ENCODE measurements at regions not wholly inside any gene's neighbourhood (a gene's known extent, or its start where the extent isn't known, plus 50 kb on each side); places are given as distances from the start of the nearest gene placed in this dataset.

- Mint-ChIP-seq H3K27ac (no peak overlapping the region), H3K9me3 (peaks cover 9% of the 10 kb centered on the region), H3K4me1 (no peaks in the 10 kb centered on the region), H3K27me3 (ENCODE audit: low read depth) (peaks cover 74% of the 10 kb centered on the region), H3K36me3 (no peaks in the 10 kb centered on the region), H3K4me3 (no peak overlapping the region)
- TF ChIP-seq CTCF (IDR thresholded peaks at IDR 0.05; ENCODE audit: unreplicated experiment), result no peak
- DNase-seq (ENCODE audit: low spot score in 2 of 2, unreplicated experiment in 2 of 2), result no peak
Observed at GRCh38 chr5:2036885-2037284, 154.2 kb upstream of the IRX4 start.

- Mint-ChIP-seq H3K4me1 (peaks cover 8% of the 10 kb centered on the region), H3K36me3 (no peaks in the 10 kb centered on the region), H3K27me3 (ENCODE audit: low read depth) (peaks cover 64% of the 10 kb centered on the region), H3K27ac (no peak overlapping the region), H3K4me3 (no peak overlapping the region), H3K9me3 (peaks cover 22% of the 10 kb centered on the region)
- no peak for DNase-seq (ENCODE audit: low spot score in 2 of 2, unreplicated experiment in 2 of 2)
- no peak for TF ChIP-seq CTCF (IDR thresholded peaks at IDR 0.05; ENCODE audit: unreplicated experiment)
Observed at GRCh38 chr5:2032432-2032831, 149.7 kb upstream of the IRX4 start.

- no peak overlapping the region for H3K4me3 Mint-ChIP-seq
- H3K9me3 Mint-ChIP-seq, result peaks cover 24% of the 10 kb centered on the region
- no peak for TF ChIP-seq CTCF (IDR thresholded peaks at IDR 0.05; ENCODE audit: unreplicated experiment)
- H3K27ac Mint-ChIP-seq, result no peak overlapping the region
- peaks cover 8% of the 10 kb centered on the region for H3K4me1 Mint-ChIP-seq
- no peaks in the 10 kb centered on the region for H3K36me3 Mint-ChIP-seq
- H3K27me3 Mint-ChIP-seq (ENCODE audit: low read depth), result peaks cover 56% of the 10 kb centered on the region
- no peak for DNase-seq (ENCODE audit: low spot score in 2 of 2, unreplicated experiment in 2 of 2)
Observed at GRCh38 chr5:2031581-2031980, 148.9 kb upstream of the IRX4 start.

- Mint-ChIP-seq H3K4me3 (no peak overlapping the region), H3K36me3 (no peaks in the 10 kb centered on the region), H3K4me1 (peaks cover 8% of the 10 kb centered on the region)
Observed at GRCh38 chr5:2030131-2030530, 147.4 kb upstream of the IRX4 start.

GRCh38 chr5:2029206-2029605, 146.5 kb upstream of the IRX4 start:
- H3K4me3 Mint-ChIP-seq, result no peak overlapping the region
- H3K9me3 Mint-ChIP-seq, result peaks cover 34% of the 10 kb centered on the region
- H3K27ac Mint-ChIP-seq, result no peak overlapping the region
- no peak for DNase-seq (ENCODE audit: low spot score in 2 of 2, unreplicated experiment in 2 of 2)
- TF ChIP-seq CTCF (IDR thresholded peaks at IDR 0.05; ENCODE audit: unreplicated experiment), result no peak
- peaks cover 45% of the 10 kb centered on the region for H3K27me3 Mint-ChIP-seq (ENCODE audit: low read depth)
- H3K36me3 Mint-ChIP-seq, result no peaks in the 10 kb centered on the region
- peaks cover 8% of the 10 kb centered on the region for H3K4me1 Mint-ChIP-seq

More at GRCh38 chr5:2030131-2030530, 147.4 kb upstream of the IRX4 start:
- DNase-seq (ENCODE audit: low spot score in 2 of 2, unreplicated experiment in 2 of 2), result no peak
- Mint-ChIP-seq H3K9me3 (peaks cover 34% of the 10 kb centered on the region), H3K27me3 (ENCODE audit: low read depth) (peaks cover 51% of the 10 kb centered on the region), H3K27ac (no peak overlapping the region)
- TF ChIP-seq CTCF (IDR thresholded peaks at IDR 0.05; ENCODE audit: unreplicated experiment), result no peak

- no peak for DNase-seq (ENCODE audit: low spot score in 2 of 2, unreplicated experiment in 2 of 2)
- H3K27ac Mint-ChIP-seq, result no peak overlapping the region
- no peak overlapping the region for H3K4me3 Mint-ChIP-seq
- TF ChIP-seq CTCF (IDR thresholded peaks at IDR 0.05; ENCODE audit: unreplicated experiment), result no peak
- peaks cover 32% of the 10 kb centered on the region for H3K9me3 Mint-ChIP-seq
- no peaks in the 10 kb centered on the region for H3K36me3 Mint-ChIP-seq
- peaks cover 38% of the 10 kb centered on the region for H3K27me3 Mint-ChIP-seq (ENCODE audit: low read depth)
- peaks cover 8% of the 10 kb centered on the region for H3K4me1 Mint-ChIP-seq
Observed at GRCh38 chr5:2027790-2028189, 145.1 kb upstream of the IRX4 start.
